ENCODE measurements at regions not wholly inside any gene's neighbourhood (a gene's known extent, or its start where the extent isn't known, plus 50 kb on each side); places are given as distances from the start of the nearest gene placed in this dataset.

DNA sequence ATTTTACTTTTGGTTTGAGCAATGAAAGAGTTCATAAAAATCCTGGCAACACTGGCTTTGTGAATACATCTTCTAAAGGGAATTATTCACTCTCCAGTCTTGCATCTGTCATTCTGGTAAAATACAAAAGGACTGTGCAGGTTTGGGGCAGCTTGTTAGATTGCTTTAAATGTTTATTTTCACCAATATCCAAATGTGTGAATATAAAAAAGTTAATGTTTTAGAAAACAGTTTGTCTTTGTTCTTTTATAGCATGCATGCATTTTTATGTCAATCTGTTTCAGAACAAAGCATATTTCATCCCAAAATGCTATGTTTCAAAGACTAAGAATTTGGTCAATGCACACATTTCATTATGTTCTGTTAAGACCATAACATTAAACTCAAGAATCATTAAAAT lies 1145.4 kb downstream of the OLFM4 start:
- no peaks in the 10 kb centered on the region for H3K36me3 ChIP-seq
- no peak overlapping the region for H3K27ac ChIP-seq
- TF ChIP-seq POLR2A (IDR thresholded peaks at IDR 0.05): no peak
- TF ChIP-seq, protein P1, sequence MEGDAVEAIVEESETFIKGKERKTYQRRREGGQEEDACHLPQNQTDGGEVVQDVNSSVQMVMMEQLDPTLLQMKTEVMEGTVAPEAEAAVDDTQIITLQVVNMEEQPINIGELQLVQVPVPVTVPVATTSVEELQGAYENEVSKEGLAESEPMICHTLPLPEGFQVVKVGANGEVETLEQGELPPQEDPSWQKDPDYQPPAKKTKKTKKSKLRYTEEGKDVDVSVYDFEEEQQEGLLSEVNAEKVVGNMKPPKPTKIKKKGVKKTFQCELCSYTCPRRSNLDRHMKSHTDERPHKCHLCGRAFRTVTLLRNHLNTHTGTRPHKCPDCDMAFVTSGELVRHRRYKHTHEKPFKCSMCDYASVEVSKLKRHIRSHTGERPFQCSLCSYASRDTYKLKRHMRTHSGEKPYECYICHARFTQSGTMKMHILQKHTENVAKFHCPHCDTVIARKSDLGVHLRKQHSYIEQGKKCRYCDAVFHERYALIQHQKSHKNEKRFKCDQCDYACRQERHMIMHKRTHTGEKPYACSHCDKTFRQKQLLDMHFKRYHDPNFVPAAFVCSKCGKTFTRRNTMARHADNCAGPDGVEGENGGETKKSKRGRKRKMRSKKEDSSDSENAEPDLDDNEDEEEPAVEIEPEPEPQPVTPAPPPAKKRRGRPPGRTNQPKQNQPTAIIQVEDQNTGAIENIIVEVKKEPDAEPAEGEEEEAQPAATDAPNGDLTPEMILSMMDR (IDR thresholded peaks at IDR 0.05): no peak
- peaks cover 0 to 7% (median 0%) of the 10 kb centered on the region in 12 donors for H3K9me3 ChIP-seq
- no peaks in the 10 kb centered on the region for H3K4me1 ChIP-seq
- ATAC-seq: no peak
- H3K27me3 ChIP-seq: no peaks in the 10 kb centered on the region
- intact Hi-C loops (cut with DNase I): no loop called here
- H3K4me3 ChIP-seq: no peak overlapping the region
- DNase-seq: no peak

DNA sequence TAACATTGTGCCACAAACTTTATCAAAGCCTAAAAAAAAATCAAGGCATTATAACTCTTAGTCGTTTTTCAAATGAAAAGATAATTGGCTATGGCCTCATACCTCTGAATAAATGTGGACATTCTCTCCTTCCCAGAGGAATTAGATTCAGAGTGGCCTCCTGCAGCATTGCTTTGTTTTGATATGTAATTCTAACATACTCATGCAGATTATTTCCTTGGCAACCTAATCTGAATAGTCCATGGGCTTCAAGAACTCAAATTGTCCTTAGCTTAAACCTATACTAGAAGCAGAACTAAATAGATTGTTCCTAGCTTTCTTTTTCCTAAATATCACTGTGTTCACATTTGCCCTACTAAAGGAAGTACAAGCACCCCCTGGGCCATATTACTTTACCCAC lies 1146.9 kb downstream of the OLFM4 start:
- H3K36me3 ChIP-seq: no peaks in the 10 kb centered on the region
- TF ChIP-seq, protein P1 (IDR thresholded peaks at IDR 0.05): no peak
- no peak for TF ChIP-seq POLR2A (IDR thresholded peaks at IDR 0.05)
- no peak for DNase-seq
- H3K4me3 ChIP-seq: no peak overlapping the region
- peaks cover 0 to 7% (median 0%) of the 10 kb centered on the region in 12 donors for H3K9me3 ChIP-seq
- no peaks in the 10 kb centered on the region for H3K4me1 ChIP-seq
- no peak for ATAC-seq
- no peak overlapping the region for H3K27ac ChIP-seq
- intact Hi-C loops (cut with DNase I): no loop called here
- 4 to 20% (median 18%) methylated on average over 1 of the region's 1 CpG for WGBS, 4 donors
- H3K27me3 ChIP-seq: no peaks in the 10 kb centered on the region

DNA sequence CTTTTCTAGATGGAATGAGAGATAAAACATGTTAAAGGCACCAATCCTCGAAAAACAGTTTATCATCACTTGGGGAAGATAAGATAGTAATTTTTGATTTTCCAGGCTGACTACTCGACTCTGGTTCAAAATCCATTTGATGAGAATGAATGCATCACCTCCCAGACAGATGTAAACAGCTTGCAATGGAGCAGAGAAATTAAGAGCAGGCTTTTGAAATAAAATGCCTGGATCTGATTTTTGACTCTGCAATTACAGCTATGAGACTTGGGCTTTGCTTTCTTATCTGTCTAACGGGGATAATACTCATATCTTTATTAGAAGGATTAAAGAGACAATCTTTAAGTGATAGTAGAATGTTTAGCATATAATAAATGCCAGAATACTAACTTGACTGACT lies 1148.9 kb downstream of the OLFM4 start:
- DNase-seq (no peak), ATAC-seq (no peak)
- TF ChIP-seq, protein P1 (IDR thresholded peaks at IDR 0.05): no peak
- no peak for TF ChIP-seq POLR2A (IDR thresholded peaks at IDR 0.05)
- Histone ChIP-seq H3K27me3 (no peaks in the 10 kb centered on the region), H3K4me1 (no peaks in the 10 kb centered on the region), H3K36me3 (no peaks in the 10 kb centered on the region), H3K4me3 (no peak overlapping the region), H3K9me3 (peaks cover 0 to 7% (median 0%) of the 10 kb centered on the region in 12 donors), H3K27ac (no peak overlapping the region)
- 26 to 33% (median 30%) methylated on average over 3 of the region's 3 CpGs for WGBS, 4 donors
- intact Hi-C loops (cut with DNase I): no loop called here

DNA sequence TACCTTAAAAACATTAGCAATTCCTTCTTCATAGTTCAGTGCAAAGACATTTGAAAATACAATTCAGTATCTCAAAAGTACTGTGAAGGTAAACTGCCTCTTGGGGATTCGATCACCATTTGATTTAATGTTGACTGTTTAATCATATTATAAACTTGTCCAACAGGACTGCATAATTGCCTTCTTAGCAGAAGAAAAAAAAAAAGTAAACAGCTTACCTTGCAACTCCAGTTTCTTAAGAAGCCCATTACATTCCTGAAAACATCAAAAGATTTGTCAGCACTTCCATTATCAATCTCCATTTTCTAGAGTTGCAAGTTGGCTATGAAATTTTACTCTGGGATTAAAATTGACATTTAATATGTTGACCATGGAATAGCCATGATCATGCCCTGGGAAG lies 1154.6 kb downstream of the OLFM4 start:
- no peak overlapping the region for H3K4me3 ChIP-seq
- no peak overlapping the region for H3K27ac ChIP-seq
- H3K36me3 ChIP-seq: no peaks in the 10 kb centered on the region
- H3K9me3 ChIP-seq: no peaks in the 10 kb centered on the region
- ATAC-seq (no peak), DNase-seq (no peak)
- no peaks in the 10 kb centered on the region for H3K4me1 ChIP-seq
- H3K27me3 ChIP-seq: no peaks in the 10 kb centered on the region
- 0 to 73% (median 25%) methylated on average over 1 of the region's 1 CpG for WGBS, 4 donors
- intact Hi-C loops (cut with DNase I): no loop called here
- TF ChIP-seq POLR2A (IDR thresholded peaks at IDR 0.05): no peak
- TF ChIP-seq, protein P1 (IDR thresholded peaks at IDR 0.05): no peak

Measured in heart left ventricle (tissue), 16 donors.